HEK293 (cell line): ENCODE measurements at regions not wholly inside any gene's neighbourhood (a gene's known extent, or its start where the extent isn't known, plus 50 kb on each side); places are given as distances from the start of the nearest gene placed in this dataset.
"Not testable (repeated sequence)": the region's sequence is repeated elsewhere in the genome, so short reads cannot be mapped to it uniquely, and the experiment has no call there.

Experiments
- GLIS2 ChIP-seq: fragments of 450-650 bp; formaldehyde crosslinking; IDR thresholded peaks from 2 replicates; pipeline ENCODE4 v1.5.1; 2016; ENCODE audit warnings: missing biosample characterization, missing genetic modification characterization
- KLF10 ChIP-seq: fragments of 450-650 bp; IDR thresholded peaks from 2 replicates; pipeline ENCODE4 v1.5.1; 2018; ENCODE audit warnings: missing biosample characterization, mild to moderate bottlenecking, missing genetic modification characterization
- MYNN ChIP-seq: fragments of 450-650 bp; formaldehyde crosslinking; IDR thresholded peaks from 2 replicates; pipeline ENCODE4 v1.5.1; 2016; ENCODE audit warnings: missing biosample characterization, missing genetic modification characterization, borderline replicate concordance
- ZBTB1 ChIP-seq: fragments of 450-650 bp; formaldehyde crosslinking; IDR thresholded peaks from 2 replicates; pipeline ENCODE4 v1.5.1; 2016; ENCODE audit warnings: missing biosample characterization, missing genetic modification characterization
- ZBTB21 ChIP-seq: fragments of 450-650 bp; formaldehyde crosslinking; IDR thresholded peaks from 2 replicates; pipeline ENCODE4 v1.5.1; 2017; ENCODE audit warnings: missing biosample characterization, missing genetic modification characterization
- ZNF140 ChIP-seq: fragments of 450-650 bp; formaldehyde crosslinking; IDR thresholded peaks from 2 replicates; pipeline ENCODE4 v1.5.1; 2016; ENCODE audit warnings: missing biosample characterization, missing genetic modification characterization
- ZNF274 ChIP-seq, 2 experiments: fragments of 200-500 bp in 1 of 2; fragments of 450-650 bp in 1 of 2; sonication (Bioruptor generic) in 1 of 2; formaldehyde crosslinking in 1 of 2; IDR thresholded peaks; 2 replicates each; pipeline versions ENCODE4 v1.5.1 to v1.6.1; 2014 to 2016; ENCODE audit warnings: borderline replicate concordance in 1 of 2, inconsistent platforms in 1 of 2, low read length in 1 of 2, missing biosample characterization in 1 of 2, missing genetic modification characterization in 1 of 2
- ZNF514 ChIP-seq: fragments of 450-650 bp; formaldehyde crosslinking; IDR thresholded peaks from 2 replicates; pipeline ENCODE4 v1.5.1; 2016; ENCODE audit warnings: missing biosample characterization, missing genetic modification characterization
- ZNF76 ChIP-seq: fragments of 450-650 bp; formaldehyde crosslinking; IDR thresholded peaks from 2 replicates; pipeline ENCODE4; 2016; ENCODE audit warnings: low read depth, missing biosample characterization, missing genetic modification characterization, borderline replicate concordance
- TF ChIP-seq, protein P1 (sequence below): fragments of 450-650 bp; formaldehyde crosslinking; IDR thresholded peaks from 2 replicates; pipeline ENCODE4 v1.5.1; 2016; ENCODE audit warnings: missing biosample characterization, missing genetic modification characterization
- TF ChIP-seq, protein P2 (sequence below): fragments of 450-650 bp; formaldehyde crosslinking; IDR thresholded peaks from 2 replicates; pipeline ENCODE4 v1.5.1; 2016; ENCODE audit warnings: missing biosample characterization, missing genetic modification characterization
- TF ChIP-seq, protein P3 (sequence below): fragments of 450-650 bp; formaldehyde crosslinking; IDR thresholded peaks from 2 replicates; pipeline ENCODE4 v1.5.1; 2017; ENCODE audit warnings: missing biosample characterization, missing genetic modification characterization

DNA sequence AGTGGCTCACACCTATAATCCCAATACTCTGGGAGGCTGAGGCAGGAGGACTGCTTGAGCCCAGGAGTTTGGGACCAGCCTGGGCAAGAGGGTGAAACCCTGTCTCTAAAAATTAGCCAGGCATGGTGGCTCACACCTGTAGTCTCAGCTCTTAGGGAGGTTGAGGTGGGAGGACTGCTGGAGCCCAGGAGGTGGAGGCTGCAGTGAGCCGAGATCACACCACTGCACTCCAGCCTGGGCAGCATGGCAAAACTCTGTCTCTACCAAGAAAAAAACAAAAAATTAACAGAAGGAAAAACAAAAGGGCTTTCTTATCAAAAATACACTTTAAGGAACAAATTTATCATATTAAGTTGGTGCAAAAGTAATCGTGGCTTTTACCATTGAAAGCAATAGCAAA is 51.8 kb upstream of the TNK2 start:
- TF ChIP-seq, protein P1, sequence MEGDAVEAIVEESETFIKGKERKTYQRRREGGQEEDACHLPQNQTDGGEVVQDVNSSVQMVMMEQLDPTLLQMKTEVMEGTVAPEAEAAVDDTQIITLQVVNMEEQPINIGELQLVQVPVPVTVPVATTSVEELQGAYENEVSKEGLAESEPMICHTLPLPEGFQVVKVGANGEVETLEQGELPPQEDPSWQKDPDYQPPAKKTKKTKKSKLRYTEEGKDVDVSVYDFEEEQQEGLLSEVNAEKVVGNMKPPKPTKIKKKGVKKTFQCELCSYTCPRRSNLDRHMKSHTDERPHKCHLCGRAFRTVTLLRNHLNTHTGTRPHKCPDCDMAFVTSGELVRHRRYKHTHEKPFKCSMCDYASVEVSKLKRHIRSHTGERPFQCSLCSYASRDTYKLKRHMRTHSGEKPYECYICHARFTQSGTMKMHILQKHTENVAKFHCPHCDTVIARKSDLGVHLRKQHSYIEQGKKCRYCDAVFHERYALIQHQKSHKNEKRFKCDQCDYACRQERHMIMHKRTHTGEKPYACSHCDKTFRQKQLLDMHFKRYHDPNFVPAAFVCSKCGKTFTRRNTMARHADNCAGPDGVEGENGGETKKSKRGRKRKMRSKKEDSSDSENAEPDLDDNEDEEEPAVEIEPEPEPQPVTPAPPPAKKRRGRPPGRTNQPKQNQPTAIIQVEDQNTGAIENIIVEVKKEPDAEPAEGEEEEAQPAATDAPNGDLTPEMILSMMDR = not testable (repeated sequence)
- not testable (repeated sequence) for TF ChIP-seq ZBTB21 (tag by site-specific recombination); ZNF274 (IDR thresholded peaks at IDR 0.05; ENCODE audit: low read length); ZNF274 (tag by site-specific recombination; IDR thresholded peaks at IDR 0.05; ENCODE audit: borderline replicate concordance); ZNF140 (tag by site-specific recombination); ZNF514; MYNN (tag by site-specific recombination); ZBTB1 (tag by site-specific recombination); ZNF76; KLF10 (tag by site-specific recombination); GLIS2 (tag by site-specific recombination)
- TF ChIP-seq, protein P2, sequence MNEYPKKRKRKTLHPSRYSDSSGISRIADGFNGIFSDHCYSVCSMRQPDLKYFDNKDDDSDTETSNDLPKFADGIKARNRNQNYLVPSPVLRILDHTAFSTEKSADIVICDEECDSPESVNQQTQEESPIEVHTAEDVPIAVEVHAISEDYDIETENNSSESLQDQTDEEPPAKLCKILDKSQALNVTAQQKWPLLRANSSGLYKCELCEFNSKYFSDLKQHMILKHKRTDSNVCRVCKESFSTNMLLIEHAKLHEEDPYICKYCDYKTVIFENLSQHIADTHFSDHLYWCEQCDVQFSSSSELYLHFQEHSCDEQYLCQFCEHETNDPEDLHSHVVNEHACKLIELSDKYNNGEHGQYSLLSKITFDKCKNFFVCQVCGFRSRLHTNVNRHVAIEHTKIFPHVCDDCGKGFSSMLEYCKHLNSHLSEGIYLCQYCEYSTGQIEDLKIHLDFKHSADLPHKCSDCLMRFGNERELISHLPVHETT (tag by site-specific recombination) = not testable (repeated sequence)
- TF ChIP-seq, protein P3, sequence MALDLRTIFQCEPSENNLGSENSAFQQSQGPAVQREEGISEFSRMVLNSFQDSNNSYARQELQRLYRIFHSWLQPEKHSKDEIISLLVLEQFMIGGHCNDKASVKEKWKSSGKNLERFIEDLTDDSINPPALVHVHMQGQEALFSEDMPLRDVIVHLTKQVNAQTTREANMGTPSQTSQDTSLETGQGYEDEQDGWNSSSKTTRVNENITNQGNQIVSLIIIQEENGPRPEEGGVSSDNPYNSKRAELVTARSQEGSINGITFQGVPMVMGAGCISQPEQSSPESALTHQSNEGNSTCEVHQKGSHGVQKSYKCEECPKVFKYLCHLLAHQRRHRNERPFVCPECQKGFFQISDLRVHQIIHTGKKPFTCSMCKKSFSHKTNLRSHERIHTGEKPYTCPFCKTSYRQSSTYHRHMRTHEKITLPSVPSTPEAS (tag by site-specific recombination) = not testable (repeated sequence)
